DND-41 (cell line): ENCODE measurements at regions not wholly inside any gene's neighbourhood (a gene's known extent, or its start where the extent isn't known, plus 50 kb on each side); places are given as distances from the start of the nearest gene placed in this dataset.

Source experiments
- ATAC-seq: fragments of 200-7000 bp; cut with Tn5 transposase; 3 replicates; pipeline ENCODE4 v1.9.1; 2021; ENCODE audit warnings: low read depth; ENCODE audit not compliant: insufficient read depth
- DNase-seq: peaks from one replicate; pipeline ENCODE4 v3.0.0-alpha.2; 2020
- H2AFZ ChIP-seq: 2 replicates; pipeline ENCODE4 v1.6.0; 2012; ENCODE audit warnings: low read depth, low read length
- H3K27ac ChIP-seq: 2 replicates; pipeline ENCODE4 v1.5.1; 2012; ENCODE audit warnings: low read length, inconsistent platforms
- H3K27me3 ChIP-seq: fragments of 200-600 bp; sonication (generic); 2 replicates; pipeline ENCODE4 v1.6.0; 2012; ENCODE audit warnings: low read length, mild to moderate bottlenecking, inconsistent platforms; ENCODE audit not compliant: insufficient read depth, poor library complexity
- H3K36me3 ChIP-seq: 2 replicates; pipeline ENCODE4 v1.5.1; 2012; ENCODE audit warnings: low read length, inconsistent platforms; ENCODE audit not compliant: insufficient read depth
- H3K4me1 ChIP-seq: 2 replicates; pipeline ENCODE4 v1.5.1; 2012; ENCODE audit warnings: mild to moderate bottlenecking, low read length; ENCODE audit not compliant: insufficient read depth
- H3K4me2 ChIP-seq: 2 replicates; pipeline ENCODE4 v1.6.0; 2012; ENCODE audit warnings: mild to moderate bottlenecking, moderate library complexity, low read length, inconsistent platforms; ENCODE audit not compliant: insufficient read depth
- H3K4me3 ChIP-seq, 2 experiments: fragments of 200-600 bp in 1 of 2; shearing (Covaris generic) in 1 of 2; 2 replicates each; pipeline ENCODE4 v1.5.1; 2012 to 2016; ENCODE audit warnings: inconsistent platforms in 2 of 2, low read length in 2 of 2, mild to moderate bottlenecking in 2 of 2, low read depth in 1 of 2, moderate library complexity in 1 of 2
- H3K79me2 ChIP-seq: 2 replicates; pipeline ENCODE4 v1.6.0; 2012; ENCODE audit warnings: low read length, inconsistent platforms; ENCODE audit not compliant: insufficient read depth
- H3K9ac ChIP-seq: 2 replicates; pipeline ENCODE4 v1.6.0; 2012; ENCODE audit warnings: low read depth, mild to moderate bottlenecking, inconsistent platforms, low read length, moderate library complexity
- H3K9me3 ChIP-seq: 2 replicates; pipeline ENCODE4 v1.5.1; 2012; ENCODE audit warnings: low read length, moderate library complexity, mild to moderate bottlenecking, inconsistent platforms; ENCODE audit not compliant: insufficient read depth, severe bottlenecking
- H4K20me1 ChIP-seq: 2 replicates; pipeline ENCODE4 v1.6.0; 2012; ENCODE audit warnings: low read length; ENCODE audit not compliant: insufficient read depth
- EZH2 ChIP-seq: IDR thresholded peaks from 3 replicates; pipeline ENCODE4 v1.6.1; 2012; ENCODE audit warnings: borderline replicate concordance, low read depth, mild to moderate bottlenecking, moderate library complexity, low read length, inconsistent platforms; ENCODE audit not compliant: severe bottlenecking
- TF ChIP-seq, protein P1 (sequence below): IDR thresholded peaks from 2 replicates; pipeline ENCODE4 v1.5.1; 2012; ENCODE audit warnings: borderline replicate concordance, low read length, moderate library complexity, mild to moderate bottlenecking; ENCODE audit not compliant: poor library complexity, severe bottlenecking; ENCODE audit errors: extremely low read depth

DNA sequence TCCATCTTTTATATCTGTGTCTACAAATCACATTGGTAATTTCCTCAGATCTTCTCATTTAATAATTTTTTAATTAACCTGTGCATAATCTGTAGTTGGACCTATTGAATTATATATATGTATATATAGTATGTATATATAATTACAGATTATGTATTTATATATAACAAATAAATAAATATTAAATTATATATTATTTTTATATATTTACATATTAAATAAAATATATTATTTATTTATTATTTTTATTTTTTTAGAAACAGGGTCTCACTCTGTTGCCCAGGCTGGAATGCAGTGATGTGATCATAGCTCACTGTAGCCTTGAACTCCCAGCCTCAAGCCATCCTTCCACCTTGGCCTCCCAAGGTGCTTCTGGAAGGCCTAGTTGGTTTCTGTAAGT lies 197.9 kb downstream of the FGF9 start:
- Histone ChIP-seq H3K36me3 (no peaks in the 10 kb centered on the region), H3K79me2 (no peaks in the 10 kb centered on the region), H3K27ac (no peak overlapping the region), H3K4me1 (no peaks in the 10 kb centered on the region), H2AFZ (no peak overlapping the region), H3K4me2 (no peak overlapping the region), H3K9ac (no peak overlapping the region), H3K9me3 (no peaks in the 10 kb centered on the region), H3K4me3 (no peak overlapping the region), H3K27me3 (peaks cover 7% of the 10 kb centered on the region), H4K20me1 (no peaks in the 10 kb centered on the region)
- DNase-seq (no peak), ATAC-seq (no peak)
- TF ChIP-seq EZH2: no peak
- TF ChIP-seq, protein P1, sequence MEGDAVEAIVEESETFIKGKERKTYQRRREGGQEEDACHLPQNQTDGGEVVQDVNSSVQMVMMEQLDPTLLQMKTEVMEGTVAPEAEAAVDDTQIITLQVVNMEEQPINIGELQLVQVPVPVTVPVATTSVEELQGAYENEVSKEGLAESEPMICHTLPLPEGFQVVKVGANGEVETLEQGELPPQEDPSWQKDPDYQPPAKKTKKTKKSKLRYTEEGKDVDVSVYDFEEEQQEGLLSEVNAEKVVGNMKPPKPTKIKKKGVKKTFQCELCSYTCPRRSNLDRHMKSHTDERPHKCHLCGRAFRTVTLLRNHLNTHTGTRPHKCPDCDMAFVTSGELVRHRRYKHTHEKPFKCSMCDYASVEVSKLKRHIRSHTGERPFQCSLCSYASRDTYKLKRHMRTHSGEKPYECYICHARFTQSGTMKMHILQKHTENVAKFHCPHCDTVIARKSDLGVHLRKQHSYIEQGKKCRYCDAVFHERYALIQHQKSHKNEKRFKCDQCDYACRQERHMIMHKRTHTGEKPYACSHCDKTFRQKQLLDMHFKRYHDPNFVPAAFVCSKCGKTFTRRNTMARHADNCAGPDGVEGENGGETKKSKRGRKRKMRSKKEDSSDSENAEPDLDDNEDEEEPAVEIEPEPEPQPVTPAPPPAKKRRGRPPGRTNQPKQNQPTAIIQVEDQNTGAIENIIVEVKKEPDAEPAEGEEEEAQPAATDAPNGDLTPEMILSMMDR: no peak

DNA sequence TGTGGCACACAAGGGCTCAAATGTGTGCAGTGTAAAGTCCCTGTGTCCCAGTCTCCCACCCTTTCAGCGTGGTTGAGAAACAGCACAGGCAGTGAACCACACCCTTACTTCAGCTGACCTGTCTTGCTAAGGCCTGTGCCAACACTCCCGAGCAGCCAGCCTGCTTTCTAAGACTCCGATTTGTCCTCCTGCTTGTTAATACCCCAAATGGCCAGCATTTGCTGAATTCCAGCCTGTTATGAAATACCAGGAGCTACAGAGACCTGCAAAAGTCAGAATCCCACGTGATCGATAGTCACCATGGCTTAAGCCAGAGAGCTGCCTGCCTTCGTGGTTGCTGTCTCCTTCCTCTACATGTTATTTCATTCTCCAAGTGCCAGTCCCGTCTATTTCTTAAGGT lies 200.5 kb downstream of the FGF9 start:
- ATAC-seq (no peak), DNase-seq (no peak)
- no peaks in the 10 kb centered on the region for H3K9me3 ChIP-seq
- H3K27ac ChIP-seq: no peak overlapping the region
- no peaks in the 10 kb centered on the region for H3K79me2 ChIP-seq
- TF ChIP-seq, protein P1: no peak
- TF ChIP-seq EZH2: no peak
- no peaks in the 10 kb centered on the region for H4K20me1 ChIP-seq
- H3K36me3 ChIP-seq: no peaks in the 10 kb centered on the region
- H2AFZ ChIP-seq: no peak overlapping the region
- H3K27me3 ChIP-seq: peaks cover 7% of the 10 kb centered on the region
- H3K9ac ChIP-seq: no peak overlapping the region
- no peak overlapping the region for H3K4me2 ChIP-seq
- no peaks in the 10 kb centered on the region for H3K4me1 ChIP-seq
- H3K4me3 ChIP-seq: no peak overlapping the region

DNA sequence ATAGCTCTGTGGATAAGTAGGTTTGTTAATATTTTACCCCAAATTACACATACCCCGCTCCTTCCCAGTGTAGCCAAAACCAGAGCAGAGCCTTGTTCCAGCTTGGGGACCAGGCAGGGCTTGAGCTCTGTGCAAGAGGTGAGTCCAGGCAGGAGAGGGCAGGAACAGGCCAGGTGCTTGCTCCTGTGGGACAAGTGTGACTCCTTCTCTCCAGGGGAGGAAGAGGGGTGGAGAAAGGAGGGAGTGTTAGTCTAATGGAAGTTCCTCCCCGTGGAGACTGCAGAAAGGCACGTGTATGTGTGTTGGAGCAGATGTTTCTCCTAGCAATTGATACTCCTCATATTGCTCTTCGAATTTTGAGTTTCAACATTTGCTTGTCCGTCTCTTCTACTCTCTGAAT lies 201.0 kb downstream of the FGF9 start:
- DNase-seq (no peak), ATAC-seq (no peak)
- Histone ChIP-seq H3K4me1 (no peaks in the 10 kb centered on the region), H4K20me1 (no peaks in the 10 kb centered on the region), H2AFZ (no peak overlapping the region), H3K27ac (no peak overlapping the region), H3K4me2 (no peak overlapping the region), H3K27me3 (peaks cover 7% of the 10 kb centered on the region), H3K9me3 (no peaks in the 10 kb centered on the region), H3K36me3 (no peaks in the 10 kb centered on the region), H3K9ac (no peak overlapping the region), H3K4me3 (no peak overlapping the region), H3K79me2 (no peaks in the 10 kb centered on the region)
- no peak for TF ChIP-seq EZH2
- TF ChIP-seq, protein P1: no peak

DNA sequence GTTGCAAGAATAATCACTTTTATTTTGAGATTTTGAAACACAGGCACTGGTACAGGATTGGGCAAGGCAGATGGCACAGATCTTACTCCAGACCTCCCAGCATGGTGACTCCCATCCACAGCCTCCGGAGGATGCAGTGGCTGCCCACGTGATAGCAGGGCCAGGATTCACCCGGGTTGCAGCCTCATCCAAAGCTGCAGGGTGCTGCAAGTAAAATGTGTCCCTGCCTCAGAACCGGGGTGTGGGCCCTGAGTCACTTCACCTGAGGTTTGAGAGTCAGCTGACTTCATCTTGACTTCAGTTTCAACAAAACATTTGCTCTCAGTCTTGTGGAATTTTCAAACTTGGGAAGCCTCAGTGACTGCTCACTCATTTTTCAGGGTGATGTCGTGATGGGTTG lies 201.9 kb downstream of the FGF9 start:
- Histone ChIP-seq H2AFZ (no peak overlapping the region), H3K36me3 (no peaks in the 10 kb centered on the region), H3K4me1 (no peaks in the 10 kb centered on the region), H4K20me1 (no peaks in the 10 kb centered on the region), H3K27ac (no peak overlapping the region), H3K9me3 (no peaks in the 10 kb centered on the region), H3K9ac (no peak overlapping the region), H3K4me3 (no peak overlapping the region), H3K27me3 (peaks cover 7% of the 10 kb centered on the region), H3K4me2 (no peak overlapping the region), H3K79me2 (no peaks in the 10 kb centered on the region)
- DNase-seq (no peak), ATAC-seq (no peak)
- no peak for TF ChIP-seq EZH2
